Immature natural killer cell (primary cell): ENCODE measurements at regions not wholly inside any gene's neighbourhood (a gene's known extent, or its start where the extent isn't known, plus 50 kb on each side); places are given as distances from the start of the nearest gene placed in this dataset.

ENCODE experiments used
- DNase-seq, 3 donors: peaks; one replicate each; pipeline ENCODE4 v3.0.0; 2022; ENCODE audit warnings: mixed read lengths in 1 of 3
- H3K27ac Mint-ChIP-seq, 6 donors: one replicate each; pipeline ENCODE4 v1.8.0; 2020; ENCODE audit warnings: mixed read lengths in 6 of 6, mild to moderate bottlenecking in 5 of 6, inconsistent platforms in 4 of 6, moderate library complexity in 3 of 6
- H3K27me3 Mint-ChIP-seq, 3 donors: one replicate each; pipeline ENCODE4 v1.8.0; 2020 to 2021; ENCODE audit warnings: low read depth in 3 of 3, mild to moderate bottlenecking in 3 of 3, mixed read lengths in 3 of 3, moderate library complexity in 3 of 3, inconsistent platforms in 1 of 3
- H3K36me3 Mint-ChIP-seq, 3 donors: one replicate each; pipeline ENCODE4 v1.8.0; 2020; ENCODE audit warnings: mixed read lengths in 3 of 3, inconsistent platforms in 2 of 3, mild to moderate bottlenecking in 2 of 3
- H3K4me1 Mint-ChIP-seq, 2 donors: one replicate each; pipeline ENCODE4 v1.8.0; 2020; ENCODE audit warnings: inconsistent platforms in 2 of 2, mild to moderate bottlenecking in 2 of 2, mixed read lengths in 2 of 2, moderate library complexity in 1 of 2
- H3K4me3 Mint-ChIP-seq, 5 donors: one replicate each; pipeline ENCODE4 v1.8.0; 2020; ENCODE audit warnings: mild to moderate bottlenecking in 5 of 5, mixed read lengths in 5 of 5, inconsistent platforms in 3 of 5, moderate library complexity in 3 of 5
- H3K9me3 Mint-ChIP-seq, 6 donors: one replicate each; pipeline ENCODE4 v1.8.0; 2020; ENCODE audit warnings: mild to moderate bottlenecking in 6 of 6, mixed read lengths in 6 of 6, inconsistent platforms in 4 of 6, moderate library complexity in 3 of 6

DNA sequence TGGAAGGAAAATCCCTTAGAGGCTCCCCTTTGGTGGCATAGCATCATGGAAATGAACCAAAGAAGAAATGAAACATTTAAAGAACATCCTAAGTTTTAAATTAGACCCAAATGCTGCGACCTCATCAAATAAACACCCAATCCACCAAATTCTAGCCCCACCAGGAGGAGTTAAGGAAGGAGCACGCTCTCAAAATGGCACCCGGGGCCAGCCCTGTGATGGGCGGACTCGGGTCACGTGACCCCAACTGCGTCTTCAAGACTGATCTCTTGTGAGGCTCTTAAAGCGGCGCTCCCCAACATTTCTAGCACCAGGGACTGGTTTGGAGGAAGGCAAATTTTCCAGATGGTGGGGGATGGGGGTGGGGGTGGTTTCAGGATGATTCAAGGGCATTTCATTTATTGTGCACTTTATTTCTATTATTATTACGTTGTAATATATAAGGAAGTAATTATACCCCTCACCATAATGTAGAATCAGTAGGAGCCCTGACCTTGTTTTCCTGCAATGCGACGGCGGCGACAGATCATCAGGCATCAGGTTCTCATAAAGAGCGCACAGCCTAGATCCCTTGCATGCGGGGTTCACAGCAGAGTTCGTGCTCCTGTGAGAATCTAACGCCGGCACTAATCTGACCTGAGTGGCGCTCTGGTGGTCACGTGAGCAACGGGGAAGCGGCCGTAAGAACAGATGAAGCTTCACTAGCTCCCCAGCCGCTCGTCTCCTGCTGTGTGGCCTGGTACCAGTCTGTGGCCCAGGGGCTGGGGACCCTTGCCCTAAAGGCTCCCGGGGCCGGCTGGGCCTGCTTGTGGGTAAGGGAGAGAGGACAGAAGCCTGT, 55.3 kb upstream of the SLC22A11 start:
- H3K27me3 Mint-ChIP-seq, result peaks cover 0 to 8% (median 2%) of the 10 kb centered on the region in 3 donors
- H3K4me1 Mint-ChIP-seq, result peaks cover 1 to 5% of the 10 kb centered on the region in 2 donors
- H3K9me3 Mint-ChIP-seq, result peaks cover 0 to 2% (median 0%) of the 10 kb centered on the region in 6 donors
- no peaks in the 10 kb centered on the region for H3K36me3 Mint-ChIP-seq
- no peak for DNase-seq
- H3K4me3 Mint-ChIP-seq, result no peak overlapping the region
- H3K27ac Mint-ChIP-seq, result no peak overlapping the region

DNA sequence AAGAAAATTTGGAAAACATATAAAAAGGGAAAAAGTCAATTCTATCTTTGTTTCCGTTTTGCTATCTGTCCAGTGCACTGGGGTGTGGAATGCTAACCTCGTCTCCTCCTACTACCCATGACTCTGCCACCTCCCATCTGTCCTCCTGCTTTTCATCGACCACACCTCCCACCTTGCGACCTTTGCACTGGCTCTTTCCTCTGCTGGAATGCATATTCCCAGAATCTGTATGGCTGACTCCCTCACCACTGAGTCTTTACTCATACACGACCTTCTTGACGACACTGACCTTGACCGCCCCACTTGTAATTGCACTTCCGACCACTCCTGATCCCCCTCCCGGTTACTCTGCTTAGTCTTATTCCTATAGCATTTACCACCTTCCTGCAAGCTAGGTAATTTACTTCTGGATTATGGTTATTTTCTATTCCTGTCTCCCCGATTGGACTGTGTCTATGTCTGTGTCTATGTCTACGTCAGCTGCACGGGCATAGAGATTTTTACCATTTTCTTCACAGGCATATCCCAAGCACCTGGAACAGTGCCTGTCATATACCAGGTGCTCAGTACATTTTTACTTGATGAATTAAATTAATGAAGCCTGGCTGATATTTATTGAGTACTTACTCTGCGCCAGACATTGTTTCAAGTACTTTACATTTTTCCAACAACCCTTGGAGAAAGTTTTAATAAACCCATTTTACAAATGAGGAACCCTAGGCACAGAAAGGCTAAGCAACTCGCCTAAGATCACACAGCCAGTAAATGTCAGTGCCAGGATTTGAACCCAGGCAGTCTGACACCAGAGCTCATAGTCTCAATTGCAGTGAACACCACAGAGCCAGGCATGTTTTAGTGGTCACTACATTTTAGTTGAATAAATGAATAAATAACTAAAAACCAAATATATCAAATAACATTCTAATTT, 54.0 kb upstream of the SLC22A11 start:
- peaks cover 2 to 8% (median 2%) of the 10 kb centered on the region in 3 donors for H3K27me3 Mint-ChIP-seq
- no peak overlapping the region for H3K27ac Mint-ChIP-seq
- peaks cover 0 to 2% (median 0%) of the 10 kb centered on the region in 6 donors for H3K9me3 Mint-ChIP-seq

DNA sequence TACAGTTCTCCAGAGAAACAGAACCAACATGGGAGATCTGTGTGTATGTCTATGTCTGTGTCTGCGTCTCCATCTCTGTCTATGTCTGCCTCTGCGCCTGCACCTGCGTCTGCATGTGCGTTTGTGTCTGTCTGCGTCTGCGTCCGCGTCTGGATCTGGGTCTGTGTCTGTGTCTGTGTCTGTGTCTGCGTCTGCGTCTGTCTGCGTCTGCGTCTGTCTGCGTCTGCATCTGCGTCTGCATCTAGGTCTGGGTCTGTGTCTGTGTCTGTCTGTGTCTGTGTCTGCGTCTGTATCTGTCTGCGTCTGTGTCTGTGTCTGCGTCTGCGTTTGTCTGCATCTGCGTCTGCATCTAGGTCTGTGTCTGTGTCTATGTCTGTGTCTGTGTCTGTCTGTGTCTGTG, 53.1 kb upstream of the SLC22A11 start:
- no peak overlapping the region for H3K27ac Mint-ChIP-seq
- H3K27me3 Mint-ChIP-seq, result peaks cover 2 to 8% (median 2%) of the 10 kb centered on the region in 3 donors
- peaks cover 0 to 2% (median 0%) of the 10 kb centered on the region in 6 donors for H3K9me3 Mint-ChIP-seq
- no peaks in the 10 kb centered on the region for H3K36me3 Mint-ChIP-seq
- no peak overlapping the region for H3K4me3 Mint-ChIP-seq
- DNase-seq, result no peak
- H3K4me1 Mint-ChIP-seq, result peaks cover 1 to 5% of the 10 kb centered on the region in 2 donors

More for the DNA sequence above, 54.0 kb upstream of the SLC22A11 start:
- no peaks in the 10 kb centered on the region for H3K36me3 Mint-ChIP-seq
- H3K4me3 Mint-ChIP-seq, result no peak overlapping the region
- peaks cover 1 to 5% of the 10 kb centered on the region in 2 donors for H3K4me1 Mint-ChIP-seq
- no peak for DNase-seq

DNA sequence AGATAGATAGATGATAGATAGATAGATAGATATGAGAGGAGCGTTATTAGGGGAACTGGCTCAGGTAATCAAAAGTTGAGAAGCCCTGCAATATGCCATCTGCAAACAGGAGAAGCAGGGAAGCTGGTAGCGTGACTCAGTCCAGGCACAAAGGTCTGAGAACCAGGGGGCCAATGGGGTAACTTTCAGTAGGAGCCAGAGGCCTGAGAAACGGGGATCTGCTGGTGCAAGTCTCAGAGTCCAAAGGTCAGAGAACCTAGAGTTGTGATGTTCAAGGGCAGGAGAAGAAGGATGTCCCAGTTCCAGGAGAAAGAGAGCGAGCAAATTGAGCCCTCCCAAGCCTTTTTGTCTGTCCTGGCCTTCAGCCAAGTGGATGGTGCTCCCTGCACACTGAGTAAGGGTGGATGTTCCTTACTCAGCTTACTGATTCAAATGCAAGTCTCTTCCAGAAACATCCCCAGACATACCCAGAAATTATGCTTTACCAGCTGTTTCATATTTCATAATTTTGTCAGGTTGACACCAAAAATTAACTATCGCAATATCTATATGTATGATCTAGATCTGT, 52.5 kb upstream of the SLC22A11 start:
- peaks cover 2 to 8% (median 2%) of the 10 kb centered on the region in 3 donors for H3K27me3 Mint-ChIP-seq
- peaks cover 1 to 5% of the 10 kb centered on the region in 2 donors for H3K4me1 Mint-ChIP-seq
- H3K4me3 Mint-ChIP-seq, result no peak overlapping the region

DNA sequence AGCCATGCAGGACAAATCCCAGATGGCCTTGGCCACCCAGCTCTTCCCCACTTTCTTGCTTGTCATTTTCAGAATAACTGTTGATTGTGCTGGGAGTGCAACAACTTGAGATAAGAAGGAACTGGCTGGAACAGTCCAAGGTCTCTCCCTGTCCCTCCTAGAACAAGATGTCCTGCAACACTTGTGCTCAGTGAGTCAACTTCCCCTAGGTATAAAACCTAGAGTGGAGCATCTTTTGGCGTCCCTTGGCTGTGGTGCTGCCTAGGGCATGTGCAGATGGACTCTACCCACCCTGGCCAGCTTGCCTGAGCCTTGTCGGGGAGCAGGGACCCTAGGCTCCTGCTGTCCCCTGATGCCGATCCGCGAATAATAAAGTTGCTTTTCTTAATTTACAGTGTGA, 50.7 kb upstream of the SLC22A11 start:
- H3K36me3 Mint-ChIP-seq, result no peaks in the 10 kb centered on the region
- peaks cover 2 to 6% (median 2%) of the 10 kb centered on the region in 3 donors for H3K27me3 Mint-ChIP-seq
- H3K4me1 Mint-ChIP-seq, result no peaks in the 10 kb centered on the region
- H3K9me3 Mint-ChIP-seq, result peaks cover 0 to 2% (median 0%) of the 10 kb centered on the region in 6 donors
- DNase-seq, result no peak
- H3K27ac Mint-ChIP-seq, result no peak overlapping the region
- H3K4me3 Mint-ChIP-seq, result no peak overlapping the region

More for the DNA sequence above, 52.5 kb upstream of the SLC22A11 start:
- no peak overlapping the region for H3K27ac Mint-ChIP-seq
- H3K9me3 Mint-ChIP-seq, result peaks cover 0 to 2% (median 0%) of the 10 kb centered on the region in 6 donors
- no peaks in the 10 kb centered on the region for H3K36me3 Mint-ChIP-seq
- no peak for DNase-seq
